Activated CD4-positive, alpha-beta T cell treated with anti-CD3 and anti-CD28 coated beads for 48 hours (primary cell): ENCODE measurements at regions not wholly inside any gene's neighbourhood (a gene's known extent, or its start where the extent isn't known, plus 50 kb on each side); places are given as distances from the start of the nearest gene placed in this dataset.
"Not testable (repeated sequence)": the region's sequence is repeated elsewhere in the genome, so short reads cannot be mapped to it uniquely, and the experiment has no call there.

ENCODE experiments used
- DNase-seq: peaks from one replicate; pipeline ENCODE4 v3.0.0-alpha.2; 2020

DNA sequence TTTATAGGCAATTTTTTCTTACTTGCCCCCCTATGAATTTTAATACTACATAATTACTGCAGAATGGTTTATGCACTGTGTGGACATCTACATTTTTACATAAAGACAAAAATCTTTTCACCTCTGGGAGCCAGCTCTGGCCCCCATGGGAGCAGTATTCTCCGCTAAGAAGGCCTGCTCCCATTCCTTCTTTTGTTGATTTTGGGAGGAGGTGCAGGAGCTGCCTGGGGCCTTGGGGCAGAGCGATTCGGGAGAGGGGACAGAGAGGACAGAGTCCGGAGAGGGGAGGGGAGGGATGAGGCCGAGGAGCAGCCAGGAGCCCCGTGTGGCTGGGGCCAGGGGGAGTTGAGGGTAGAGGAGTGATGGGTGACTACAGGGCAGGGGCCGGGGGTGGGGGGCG lies 452.0 kb downstream of the PREX1 start:
- DNase-seq, result no peak

DNA sequence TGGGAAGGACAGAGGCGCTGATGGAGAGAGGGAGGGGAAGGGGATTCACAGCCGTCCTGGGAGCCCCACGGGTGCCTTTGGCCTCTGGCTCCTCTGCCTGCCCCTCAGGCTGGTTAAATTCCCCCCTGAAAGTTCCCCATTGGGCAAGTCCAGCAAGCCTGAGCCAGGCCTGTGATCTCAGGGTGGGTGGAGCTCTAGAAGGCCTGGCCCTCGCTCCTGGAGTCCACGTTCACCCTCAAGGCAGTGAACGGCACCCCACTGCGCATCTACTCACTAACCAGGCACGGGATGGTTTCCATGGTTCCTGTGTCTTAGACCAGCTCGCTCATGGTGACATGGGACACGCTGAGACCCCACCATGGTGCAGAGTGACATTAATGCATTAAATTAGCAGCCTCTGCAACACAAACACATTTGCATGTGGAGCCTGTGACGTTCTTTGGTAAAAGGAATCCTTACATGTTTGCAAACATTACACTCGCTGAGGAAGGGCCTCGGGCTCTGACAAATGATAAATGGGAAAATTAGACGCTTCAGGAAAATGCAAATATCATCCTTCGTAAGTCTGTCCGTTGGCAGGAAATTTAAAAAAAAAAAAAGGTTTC lies 452.7 kb downstream of the PREX1 start:
- DNase-seq, result no peak

DNA sequence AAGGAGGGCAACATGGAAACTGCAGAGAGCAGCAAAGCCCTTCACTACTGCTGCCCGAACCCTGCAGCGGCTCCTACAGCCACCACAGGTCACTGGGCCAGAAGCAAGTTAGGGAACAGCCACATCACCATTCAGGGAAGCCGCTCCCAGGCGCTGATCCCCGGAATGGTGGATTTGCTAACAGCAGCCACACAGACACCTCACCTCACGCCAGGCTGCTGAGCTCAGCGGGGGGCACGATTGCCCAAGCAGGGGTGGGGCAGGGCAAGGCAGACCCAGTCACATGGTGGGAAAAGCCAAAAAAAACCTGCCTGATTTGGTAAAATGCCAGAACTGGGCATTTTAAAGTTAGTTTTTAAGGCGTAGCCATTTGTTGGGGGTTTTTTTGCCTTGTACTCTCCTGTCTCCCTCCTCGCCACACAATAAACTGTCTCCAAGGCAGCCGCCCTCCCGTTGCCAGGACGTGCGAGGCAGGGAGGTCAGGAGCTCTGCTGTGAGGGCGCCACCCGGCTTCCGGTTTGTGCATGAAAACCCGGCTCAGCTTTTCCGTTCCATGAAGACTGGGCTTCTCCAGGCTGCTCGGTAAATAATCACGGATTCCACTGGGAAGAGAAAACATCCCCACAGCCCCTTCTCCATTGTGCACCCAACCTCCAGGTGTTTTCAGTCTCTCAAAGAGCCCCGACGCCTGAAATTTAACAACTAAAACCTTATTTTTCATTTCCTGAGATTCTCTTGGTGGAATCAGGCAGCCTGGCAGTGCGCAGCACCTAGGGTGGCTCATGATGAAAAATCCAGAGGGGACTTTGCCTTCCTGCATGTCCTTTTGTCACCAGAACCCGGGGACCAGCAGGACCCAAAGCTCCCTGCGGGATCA lies 453.5 kb downstream of the PREX1 start:
- not testable (repeated sequence) for DNase-seq

DNA sequence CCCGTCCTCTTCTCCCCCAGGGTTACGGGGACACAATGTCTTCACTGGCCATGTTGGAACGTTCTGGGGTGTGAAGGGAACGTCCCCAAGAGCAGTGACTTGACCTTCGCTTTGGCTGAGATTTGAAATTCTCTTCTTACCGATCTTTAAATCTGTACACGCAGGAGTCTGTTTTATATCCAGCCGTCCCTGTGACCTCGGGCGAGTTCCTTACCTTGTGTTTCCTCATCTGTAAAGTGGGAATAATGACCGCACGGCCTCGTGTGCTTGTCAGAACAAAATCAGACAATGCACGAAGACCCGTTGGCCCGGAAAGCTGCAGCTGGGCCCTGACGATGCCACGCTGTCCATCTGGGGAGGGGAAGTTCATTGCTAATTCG lies 454.3 kb downstream of the PREX1 start:
- DNase-seq, result no peak

DNA sequence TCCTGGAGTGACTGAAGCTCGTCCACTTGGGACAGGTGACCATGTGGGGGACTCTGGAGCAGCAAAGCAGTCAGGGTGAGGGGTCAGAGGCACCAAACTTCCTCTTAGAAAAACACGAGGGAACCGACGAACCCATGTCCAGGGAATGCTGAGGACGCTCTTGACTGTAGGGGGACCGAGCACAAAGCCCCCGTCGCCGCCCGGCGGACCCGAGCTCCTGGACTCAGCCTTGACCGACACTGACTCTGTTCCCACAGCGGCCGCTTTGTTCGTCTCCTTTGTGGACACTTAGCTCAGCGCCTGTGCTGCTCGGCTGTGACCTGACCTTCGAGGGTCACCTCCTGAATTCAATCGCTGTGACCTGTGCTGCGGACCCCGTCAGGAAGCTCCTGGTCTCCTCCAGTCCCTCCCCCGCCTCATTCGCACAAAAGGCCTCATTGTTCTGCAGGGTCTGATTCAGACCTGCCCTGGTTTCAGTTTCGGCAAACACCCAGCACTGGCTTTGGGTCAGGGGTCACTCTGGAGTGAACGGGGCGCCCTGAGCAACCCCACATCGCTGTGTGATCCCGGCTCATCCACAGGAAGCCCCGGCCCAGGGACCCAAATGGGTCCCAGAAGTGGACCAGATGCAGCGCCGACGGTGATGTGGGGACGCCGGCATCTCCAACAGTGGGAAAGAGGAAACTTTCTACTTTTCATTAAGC lies 454.8 kb downstream of the PREX1 start:
- not testable (repeated sequence) for DNase-seq

DNA sequence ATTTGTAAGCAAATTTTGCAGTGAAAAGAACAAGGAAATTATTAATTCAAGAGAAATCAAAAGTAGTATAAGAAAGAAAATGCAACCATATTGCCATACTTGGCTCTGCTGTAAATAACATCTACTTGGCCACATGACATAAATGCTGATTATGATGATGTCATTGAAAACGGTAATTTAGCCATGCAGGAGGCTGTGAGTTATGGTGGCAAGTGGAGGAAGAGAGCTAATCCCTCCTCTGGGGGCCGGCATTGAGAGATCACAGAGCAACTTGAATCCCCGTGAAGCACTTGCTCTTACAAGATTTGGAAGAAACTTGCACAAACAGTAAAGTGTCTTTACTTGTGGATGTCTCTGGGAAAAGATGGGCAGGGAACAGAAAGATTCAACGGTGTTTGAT lies 456.6 kb downstream of the PREX1 start:
- DNase-seq, result no peak

DNA sequence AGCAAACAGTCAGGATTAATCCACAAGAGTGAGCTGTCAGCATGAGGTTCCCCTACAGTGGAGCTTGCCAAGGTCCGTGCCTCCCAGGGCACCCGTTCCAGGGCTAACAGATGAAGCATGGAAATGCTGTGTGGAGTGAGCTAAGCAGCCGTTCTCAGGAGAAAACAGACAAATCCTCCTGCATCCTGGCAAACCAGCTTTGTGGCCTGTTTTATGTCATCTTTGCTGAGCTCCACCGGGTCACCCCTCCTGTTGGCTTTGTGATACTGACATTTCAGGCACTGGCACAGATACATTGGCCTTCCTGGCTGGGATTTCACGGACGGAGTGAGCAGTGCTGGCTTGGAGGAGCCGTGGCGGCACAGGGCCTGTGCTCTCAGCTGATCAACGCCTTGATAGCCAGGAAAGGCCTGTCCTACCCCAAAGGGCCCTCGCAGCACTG lies 459.2 kb downstream of the PREX1 start:
- not testable (repeated sequence) for DNase-seq

DNA sequence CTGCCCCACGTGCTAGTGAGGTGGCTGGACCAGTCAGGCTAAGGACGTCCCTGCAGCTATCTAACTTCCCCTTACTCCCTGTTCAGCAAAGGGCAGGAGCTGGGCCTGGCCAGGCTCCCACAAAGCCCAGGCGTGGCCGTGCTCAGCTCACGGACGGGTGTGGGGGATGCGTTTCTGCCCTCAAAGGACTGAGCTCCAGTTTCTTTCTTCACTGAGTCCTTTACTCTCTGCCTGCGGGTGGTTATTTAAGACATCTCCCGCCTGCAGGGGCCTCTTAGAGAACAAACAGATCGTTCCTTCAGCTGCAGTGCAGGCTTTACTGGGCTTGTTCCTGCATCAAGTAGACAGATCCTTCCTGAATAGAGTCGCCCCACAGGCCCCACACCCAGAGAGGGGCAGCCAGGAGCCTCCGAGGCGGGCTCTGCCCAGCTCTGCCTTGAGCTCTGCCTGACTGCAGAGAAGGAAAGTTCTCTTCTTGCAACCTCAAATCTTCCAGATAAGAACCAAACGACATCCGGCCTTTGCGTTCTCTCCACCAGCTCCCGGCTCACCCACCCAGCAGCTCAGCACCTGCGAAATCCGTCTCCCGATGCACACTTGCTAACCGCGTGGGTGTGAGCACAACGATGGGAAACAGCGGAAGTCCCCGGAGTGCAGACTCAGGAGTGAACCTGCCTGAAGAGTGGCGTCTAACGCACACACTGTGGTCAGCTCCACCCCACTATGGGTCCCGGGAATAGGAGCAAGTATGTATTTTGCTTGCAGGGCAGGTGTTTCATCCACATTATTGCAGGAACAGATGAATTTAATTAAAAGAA lies 460.0 kb downstream of the PREX1 start:
- DNase-seq, result not testable (repeated sequence)

DNA sequence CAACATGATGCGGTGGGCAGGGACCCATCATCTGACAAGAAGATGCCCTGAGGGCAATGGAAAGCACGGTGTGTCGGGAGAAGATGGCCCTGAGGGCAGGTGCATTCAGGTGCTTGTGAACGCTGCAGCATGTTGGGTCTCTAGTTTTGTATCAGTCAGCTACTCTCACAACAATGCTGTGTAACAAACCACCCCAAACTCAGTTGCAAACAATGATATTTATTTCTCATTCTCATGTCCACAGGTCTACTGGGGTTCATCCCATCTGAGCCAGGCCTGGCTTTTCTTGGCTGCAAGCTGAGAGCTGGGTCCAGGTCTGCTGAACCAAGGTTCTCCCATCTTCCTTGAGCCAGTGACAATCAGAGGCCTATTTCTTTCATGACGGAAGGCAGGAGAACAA lies 461.6 kb downstream of the PREX1 start:
- no peak for DNase-seq

DNA sequence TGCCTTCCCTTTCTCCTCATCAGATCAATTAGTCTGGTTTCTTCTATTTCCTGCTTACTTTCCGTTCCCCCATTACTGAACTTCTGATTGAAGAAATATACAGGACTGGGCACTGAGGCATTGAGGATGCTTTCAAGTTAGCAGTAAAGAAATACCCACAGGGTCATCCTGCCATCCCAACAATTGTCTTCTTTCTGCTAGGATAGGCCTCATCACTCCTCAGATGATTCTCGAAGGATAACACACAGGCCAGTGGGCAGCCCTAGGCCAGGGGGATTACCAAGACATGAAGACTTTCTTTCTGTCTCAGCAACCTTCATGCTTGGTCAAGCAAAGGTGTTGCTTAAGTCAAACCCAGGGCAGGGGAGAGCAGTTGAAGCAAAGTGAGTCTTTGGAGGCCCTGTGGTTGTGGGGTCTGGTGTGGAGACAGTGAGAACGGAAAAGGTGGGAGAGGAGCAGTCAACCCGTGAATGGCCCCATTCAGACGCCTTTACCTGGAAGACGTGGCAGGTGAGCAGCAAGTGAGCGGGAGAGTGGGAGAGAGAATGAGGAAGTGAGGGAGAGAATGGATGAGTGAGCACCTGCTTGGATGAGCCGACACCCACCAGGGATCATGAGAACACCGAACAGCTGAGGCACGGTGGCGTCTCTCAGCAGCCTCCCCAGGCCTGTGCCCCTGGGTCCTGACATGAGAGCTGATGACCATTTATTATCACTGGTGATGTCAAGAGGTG lies 462.9 kb downstream of the PREX1 start:
- DNase-seq, result no peak

DNA sequence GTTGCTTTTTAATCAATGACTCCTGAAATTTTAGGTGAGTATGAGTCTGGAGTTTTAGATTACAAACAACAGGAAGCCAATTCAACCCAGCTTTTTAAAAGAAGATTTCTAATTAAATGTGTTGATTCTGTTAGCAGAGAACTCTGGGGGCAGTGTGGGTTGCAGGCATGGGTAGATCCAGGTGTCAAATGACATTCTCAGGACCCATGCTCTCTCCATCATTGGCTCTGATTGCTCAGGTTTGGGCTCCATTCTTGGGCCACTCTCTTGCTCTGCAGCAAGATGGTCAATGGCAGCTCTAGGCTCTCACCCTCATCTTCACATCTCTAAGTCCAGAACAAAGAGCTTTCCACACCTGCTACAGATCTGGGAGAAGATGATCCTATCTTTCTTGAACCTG lies 463.7 kb downstream of the PREX1 start:
- DNase-seq, result no peak

DNA sequence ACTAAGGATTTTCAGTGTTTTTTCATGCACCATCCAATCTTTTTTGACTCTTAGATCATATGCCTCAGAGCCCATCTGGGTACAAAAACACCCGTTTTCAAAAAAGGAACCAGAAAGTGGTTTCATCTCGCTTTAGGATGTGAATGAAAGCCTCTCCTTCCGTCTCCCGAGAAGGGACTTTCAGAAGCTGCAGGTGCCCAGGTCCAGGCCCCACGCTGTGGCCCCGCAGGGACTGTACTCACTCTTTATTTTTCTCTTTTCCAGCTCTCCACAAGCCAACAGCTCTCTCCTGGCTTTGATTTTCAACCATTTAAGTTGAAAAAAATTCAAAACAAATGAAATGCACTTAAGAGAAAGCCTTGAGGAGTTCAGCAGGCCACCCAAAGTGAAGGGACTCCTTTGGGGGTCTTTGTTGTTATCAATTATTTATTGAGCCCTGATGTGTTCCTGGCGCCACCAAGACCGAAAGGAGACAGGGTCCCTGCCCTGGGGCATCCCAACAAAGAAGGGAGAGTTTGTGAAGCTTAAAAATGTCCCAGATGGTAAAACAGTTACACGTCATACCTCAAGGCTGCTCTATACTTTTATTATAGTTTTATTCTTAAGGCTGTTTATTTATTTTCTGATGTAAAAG lies 467.3 kb downstream of the PREX1 start:
- DNase-seq, result no peak

DNA sequence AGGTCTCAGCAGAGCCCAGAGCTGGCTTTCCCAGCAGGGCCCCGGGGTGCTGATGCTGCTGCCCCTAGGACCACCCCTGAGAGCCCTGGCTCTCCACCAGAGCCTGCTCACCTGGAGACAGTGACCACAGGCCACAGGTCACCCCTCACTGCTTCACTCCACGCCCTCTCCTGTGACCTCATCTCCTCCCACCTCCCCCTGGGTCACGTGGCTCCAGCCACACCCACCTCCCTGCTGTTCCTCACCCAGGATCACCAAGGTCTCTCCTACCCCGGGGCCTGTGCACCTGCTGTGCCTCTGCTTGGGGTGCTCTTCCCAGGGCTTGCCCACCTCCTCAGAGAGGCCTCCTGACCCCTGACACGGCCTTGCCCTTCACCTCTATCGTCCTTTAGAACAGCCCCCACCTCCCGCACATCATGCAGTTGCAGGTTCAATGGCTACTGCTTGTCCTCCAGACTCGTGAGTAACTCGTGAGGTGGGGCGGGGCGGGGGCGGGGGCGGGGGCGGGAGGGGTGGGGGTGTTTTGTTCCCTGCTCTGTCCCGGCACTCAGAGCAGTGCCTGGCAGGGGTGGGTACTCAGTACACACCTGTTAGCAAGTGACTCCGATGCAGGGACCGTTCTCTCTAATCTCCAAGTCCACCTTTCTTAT lies 468.0 kb downstream of the PREX1 start:
- no peak for DNase-seq

DNA sequence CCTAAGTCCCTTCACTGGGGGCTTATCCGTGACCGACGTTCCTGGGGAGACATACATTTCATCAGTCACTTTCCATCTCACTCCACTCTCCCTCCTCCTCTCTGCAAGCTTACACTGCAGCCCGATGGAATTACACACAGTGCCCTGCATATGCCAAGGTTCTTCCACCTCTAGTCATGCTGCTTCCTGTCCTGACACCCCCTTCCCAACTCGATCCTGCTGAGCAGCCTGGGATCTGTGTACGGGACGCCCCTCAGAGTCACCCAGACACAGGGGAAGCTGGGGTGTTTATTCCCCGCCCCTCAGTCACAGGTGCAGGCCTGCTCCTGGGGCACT lies 468.8 kb downstream of the PREX1 start:
- not testable (repeated sequence) for DNase-seq

DNA sequence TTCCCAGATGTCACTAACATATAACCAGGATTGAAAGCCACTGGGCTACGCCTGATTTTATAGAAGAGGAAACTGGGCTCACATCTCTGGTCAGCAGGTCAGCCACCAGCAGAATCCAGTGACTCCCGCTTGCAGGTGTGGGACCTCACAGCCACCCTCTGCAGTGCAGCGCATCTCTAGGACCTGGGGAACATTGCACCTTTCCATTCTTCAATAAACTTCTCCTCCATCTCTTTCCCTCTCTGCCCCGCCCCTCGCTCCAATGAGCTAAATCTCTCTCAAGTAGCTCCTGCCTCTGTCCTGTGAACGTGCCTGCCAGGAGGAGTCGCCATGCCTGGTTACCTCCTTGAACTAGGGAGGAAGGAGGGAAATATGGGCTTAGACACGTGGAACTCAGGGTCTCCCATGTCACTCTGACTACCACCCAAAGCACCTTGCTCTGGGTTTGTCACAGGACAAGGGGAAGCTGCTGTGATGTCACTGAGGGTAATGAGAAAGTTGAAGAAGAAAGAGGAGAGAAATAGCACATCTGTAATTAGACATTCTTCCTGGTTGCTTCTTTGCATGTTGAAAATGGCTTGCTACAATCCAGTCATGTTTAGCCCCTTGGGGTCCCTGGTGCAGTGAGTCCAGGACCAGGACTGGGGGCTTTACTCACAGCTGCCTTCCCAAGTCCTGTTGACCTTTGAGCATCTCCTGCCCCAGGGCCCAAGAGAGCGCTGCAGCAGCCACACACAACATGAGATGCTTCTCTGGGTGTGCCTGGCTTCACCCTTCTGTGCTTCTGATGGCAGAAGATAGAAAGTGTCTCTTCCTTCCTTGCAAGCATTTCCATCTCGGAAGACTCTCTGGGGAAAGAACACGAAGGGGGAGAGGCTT lies 469.4 kb downstream of the PREX1 start:
- DNase-seq, result no peak

DNA sequence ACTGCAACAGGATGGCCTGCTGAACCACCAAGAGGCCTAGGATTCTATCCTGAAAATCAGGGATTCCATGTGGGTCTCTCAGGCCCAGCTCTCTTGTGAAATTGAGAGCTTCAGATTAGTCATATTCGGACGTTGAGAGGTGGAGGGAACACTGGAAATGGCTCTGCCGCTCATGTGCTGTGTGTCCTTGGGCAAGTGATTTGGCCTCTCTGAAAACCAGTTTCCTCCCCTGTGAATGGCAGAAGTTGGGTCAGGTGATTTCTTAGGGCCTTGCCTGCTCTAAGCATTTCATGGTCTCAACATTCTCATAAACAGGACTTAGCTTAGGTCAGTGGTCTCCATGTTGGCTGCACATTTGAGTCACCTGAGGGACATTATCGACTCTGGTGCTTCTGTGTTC lies 470.1 kb downstream of the PREX1 start:
- DNase-seq, result no peak

DNA sequence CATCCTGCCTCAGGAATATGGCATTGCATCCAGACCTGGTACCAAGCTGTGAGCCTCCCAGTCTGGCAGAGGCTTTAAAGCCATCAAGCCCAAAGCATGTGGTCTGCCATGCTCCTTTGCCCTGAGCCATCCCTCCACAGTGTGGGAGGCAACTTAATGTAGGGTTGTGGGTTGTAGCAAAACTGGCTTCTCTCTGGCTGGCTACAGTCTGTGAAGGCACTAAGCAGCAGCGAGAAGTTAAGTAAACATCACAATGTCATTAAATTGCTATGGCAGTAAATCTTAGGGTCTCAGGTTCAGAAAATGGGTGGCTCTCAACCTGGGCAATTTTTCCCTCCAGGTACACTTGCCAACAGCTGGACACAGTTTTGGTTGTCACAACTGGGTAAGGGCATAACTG lies 472.9 kb downstream of the PREX1 start:
- no peak for DNase-seq

DNA sequence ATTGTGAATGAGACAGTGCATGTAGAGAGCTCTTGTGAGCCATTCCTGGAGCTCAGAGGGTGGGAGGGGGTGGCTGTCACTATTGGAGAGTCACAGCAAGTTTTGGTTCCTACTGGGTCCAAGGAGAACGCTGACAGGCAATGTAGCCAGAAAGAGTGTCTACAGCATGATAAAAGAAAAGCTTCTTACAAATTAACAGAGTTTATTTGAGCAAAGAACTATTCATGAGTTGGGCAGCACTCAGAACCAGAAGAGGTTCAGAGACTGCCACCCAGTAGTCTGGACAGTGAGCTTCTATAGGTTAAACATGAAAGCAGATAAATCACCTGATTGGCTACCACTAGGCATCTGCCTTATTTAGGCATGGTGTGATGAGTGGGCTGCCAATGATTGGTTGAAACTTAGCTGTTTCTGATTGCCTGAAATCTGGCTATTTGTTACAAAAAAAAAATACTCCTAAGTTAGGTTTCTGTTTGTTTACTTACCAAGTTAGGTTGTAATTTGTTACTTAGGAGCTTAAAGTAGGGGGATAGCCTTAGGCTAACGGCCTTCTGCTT lies 473.4 kb downstream of the PREX1 start:
- DNase-seq, result no peak

DNA sequence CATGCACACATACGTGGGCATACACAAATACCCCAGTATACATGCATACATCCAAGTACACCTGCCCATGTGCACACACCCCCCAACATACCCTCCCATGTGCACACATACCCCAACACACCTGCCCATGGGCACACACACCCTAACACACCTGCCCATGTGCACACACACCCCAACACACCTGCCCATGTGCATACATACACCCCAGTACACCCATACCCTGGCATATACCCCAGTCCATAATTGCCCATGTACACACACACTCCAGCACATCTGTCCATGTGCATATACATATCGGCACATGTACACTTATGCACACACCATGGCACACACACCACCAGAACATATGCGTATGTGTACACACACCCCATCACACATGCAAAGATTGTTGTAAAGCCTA lies 475.2 kb downstream of the PREX1 start:
- no peak for DNase-seq

DNA sequence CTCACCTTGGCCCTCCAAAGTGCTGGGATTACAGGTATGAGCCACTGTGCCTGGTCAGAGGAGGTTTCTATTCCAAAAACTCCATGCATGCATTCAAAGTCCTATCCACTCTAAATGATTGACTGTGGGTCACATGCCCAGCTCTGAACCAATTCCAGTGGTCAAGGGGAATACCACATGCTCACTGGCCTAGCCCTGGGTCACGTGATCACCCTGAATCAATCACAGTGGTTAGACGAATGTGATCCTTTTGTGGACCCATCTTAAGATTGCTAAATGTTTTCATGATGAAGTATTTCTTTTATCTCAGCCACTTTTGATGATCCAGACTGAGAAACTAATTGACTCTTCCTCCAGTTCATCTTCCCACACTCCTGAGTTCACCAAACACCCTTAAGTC lies 475.8 kb downstream of the PREX1 start:
- no peak for DNase-seq
